A673 (cell line): ENCODE measurements at regions not wholly inside any gene's neighbourhood (a gene's known extent, or its start where the extent isn't known, plus 50 kb on each side); places are given as distances from the start of the nearest gene placed in this dataset.

Experiments
- BruUV-seq: library from RNA; stranded (reverse); fragments of 400-500 nt; replicated peaks from 2 replicates; lab custom pipeline; 2021; lab: Mats Ljungman, UMichigan
- CTCF ChIA-PET: fragments of 300-600 bp; sonication (Branson Sonifier 250); formaldehyde crosslinking; loops from one replicate; lab custom pipeline; 2022; ENCODE audit warnings: antibody characterized with exemption; lab: Charles Lee
- POLR2A ChIA-PET: fragments of 300-600 bp; sonication (Branson Sonifier 250); formaldehyde crosslinking; loops from one replicate; lab custom pipeline; 2022; ENCODE audit warnings: antibody characterized with exemption; ENCODE audit not compliant: low non-redundant PET; lab: Charles Lee
- DNase-seq: peaks from one replicate; pipeline ENCODE4 v3.0.0-alpha.2; 2015; ENCODE audit warnings: low spot score
- H3K27ac ChIP-seq: fragments of 200-600 bp; sonication (generic); 2 replicates; pipeline ENCODE4 v1.5.1; 2016; ENCODE audit warnings: mixed run types, low read depth, mild to moderate bottlenecking, mixed read lengths, antibody characterized with exemption, low read length; ENCODE audit not compliant: poor library complexity, severe bottlenecking
- H3K27me3 ChIP-seq: fragments of 200-600 bp; sonication (generic); replicated peaks from 2 replicates; pipeline ENCODE4 v1.6.1; 2017; ENCODE audit warnings: mixed run types, low read depth, mild to moderate bottlenecking, mixed read lengths, antibody characterized with exemption, low read length; ENCODE audit not compliant: insufficient read depth, poor library complexity
- H3K36me3 ChIP-seq: fragments of 200-600 bp; sonication (generic); 2 replicates; pipeline ENCODE4 v1.6.1; 2016; ENCODE audit warnings: mixed run types, mild to moderate bottlenecking, mixed read lengths, antibody characterized with exemption, low read length; ENCODE audit not compliant: insufficient read depth, poor library complexity, severe bottlenecking
- H3K4me1 ChIP-seq: fragments of 200-600 bp; sonication (generic); 2 replicates; pipeline ENCODE4 v1.6.1; 2017; ENCODE audit warnings: mixed run types, mild to moderate bottlenecking, mixed read lengths, antibody characterized with exemption, low read length; ENCODE audit not compliant: insufficient read depth, poor library complexity, severe bottlenecking
- H3K4me3 ChIP-seq: fragments of 200-600 bp; sonication (generic); 2 replicates; pipeline ENCODE4 v1.5.1; 2016; ENCODE audit warnings: low read depth, mixed run types, mild to moderate bottlenecking, mixed read lengths, low read length; ENCODE audit not compliant: poor library complexity, severe bottlenecking
- H3K9me3 ChIP-seq: fragments of 200-600 bp; sonication (generic); 2 replicates; pipeline ENCODE4 v1.6.1; 2016; ENCODE audit warnings: mixed run types, low read depth, mild to moderate bottlenecking, mixed read lengths, antibody characterized with exemption, low read length; ENCODE audit not compliant: poor library complexity, severe bottlenecking
- CTCF ChIP-seq: fragments of 300-800, 200-600 bp; sonication (generic); conservative IDR thresholded peaks from 2 replicates; pipeline ENCODE4 v1.5.1; 2017; ENCODE audit warnings: low read depth, mild to moderate bottlenecking, antibody characterized with exemption, low read length, moderate library complexity, mixed read lengths
- EZH2 ChIP-seq: fragments of 200-600 bp; sonication (generic); IDR thresholded peaks from 2 replicates; pipeline ENCODE4 v1.6.1; 2017; ENCODE audit warnings: borderline replicate concordance, low read depth, mild to moderate bottlenecking, mixed read lengths, antibody characterized with exemption, low read length; ENCODE audit not compliant: poor library complexity, severe bottlenecking
- intact Hi-C: fragments of 100-400 bp; cut with micrococcal nuclease; formaldehyde crosslinking; loops from one replicate; pipeline ENCODE4 v1.10.0; 2022; ENCODE audit not compliant: unreplicated experiment

GRCh38 chr22:49083607-49084006, 744.1 kb downstream of the BRD1 start:
- POLR2A ChIA-PET = no interaction called here
- Histone ChIP-seq H3K4me3 (no peak overlapping the region), H3K36me3 (no peaks in the 10 kb centered on the region), H3K4me1 (no peaks in the 10 kb centered on the region), H3K27ac (no peak overlapping the region), H3K27me3 (no peaks in the 10 kb centered on the region), H3K9me3 (no peaks in the 10 kb centered on the region)
- no peak for DNase-seq
- intact Hi-C loops = no loop called here
- TF ChIP-seq CTCF (no peak), EZH2 (no peak)
- CTCF ChIA-PET = no interaction called here
- no TSS peak for BruUV-seq

GRCh38 chr22:49082451-49082850, 745.2 kb downstream of the BRD1 start:
- BruUV-seq = no TSS peak
- Histone ChIP-seq H3K36me3 (no peaks in the 10 kb centered on the region), H3K27me3 (no peaks in the 10 kb centered on the region), H3K27ac (no peak overlapping the region), H3K9me3 (no peaks in the 10 kb centered on the region), H3K4me1 (no peaks in the 10 kb centered on the region), H3K4me3 (no peak overlapping the region)
- TF ChIP-seq CTCF (no peak), EZH2 (no peak)
- DNase-seq = no peak
- intact Hi-C loops = no loop called here
- CTCF ChIA-PET = no interaction called here
- POLR2A ChIA-PET = no interaction called here

GRCh38 chr22:49081926-49082325, 745.7 kb downstream of the BRD1 start:
- CTCF ChIA-PET = interaction anchor here (0.6 kb wide), 1 partner anchor 235 kb away, joined by 4 read pairs; no protein-coding TSS in a partner anchor
- no peak overlapping the region for H3K4me3 ChIP-seq
- H3K27ac ChIP-seq = no peak overlapping the region
- no peaks in the 10 kb centered on the region for H3K9me3 ChIP-seq
- no peaks in the 10 kb centered on the region for H3K27me3 ChIP-seq
- H3K36me3 ChIP-seq = no peaks in the 10 kb centered on the region
- intact Hi-C loops = no loop called here
- POLR2A ChIA-PET = no interaction called here
- TF ChIP-seq CTCF (no peak), EZH2 (no peak)
- H3K4me1 ChIP-seq = no peaks in the 10 kb centered on the region
- BruUV-seq = no TSS peak
- no peak for DNase-seq
